ENCODE measurements at regions not wholly inside any gene's neighbourhood (a gene's known extent, or its start where the extent isn't known, plus 50 kb on each side); places are given as distances from the start of the nearest gene placed in this dataset.

GRCh38 chr2:5888126-5888525, 195.9 kb downstream of the SOX11 start:
- intact Hi-C loops (cut with DNase I) = no loop called here
- no peak for DNase-seq (ENCODE audit: low spot score in 2 of 2)
- no peaks in the 10 kb centered on the region for H3K36me3 ChIP-seq
- TF ChIP-seq CTCF (IDR thresholded peaks at IDR 0.05) = no peak
- H3K9me3 ChIP-seq = no peaks in the 10 kb centered on the region
- no peak overlapping the region for H3K27ac ChIP-seq
- no peaks in the 10 kb centered on the region for H3K27me3 ChIP-seq
- no peaks in the 10 kb centered on the region for H3K4me1 ChIP-seq
- no peak overlapping the region for H3K4me3 ChIP-seq

GRCh38 chr2:5889519-5889918, 197.3 kb downstream of the SOX11 start:
- Histone ChIP-seq H3K27ac (no peak overlapping the region), H3K4me1 (no peaks in the 10 kb centered on the region), H3K27me3 (no peaks in the 10 kb centered on the region), H3K36me3 (no peaks in the 10 kb centered on the region), H3K4me3 (no peak overlapping the region), H3K9me3 (no peaks in the 10 kb centered on the region)
- DNase-seq (ENCODE audit: low spot score in 2 of 2) = no peak
- TF ChIP-seq CTCF (IDR thresholded peaks at IDR 0.05) = no peak
- intact Hi-C loops (cut with DNase I) = no loop called here

- TF ChIP-seq CTCF (IDR thresholded peaks at IDR 0.05) = no peak
- H3K36me3 ChIP-seq = no peaks in the 10 kb centered on the region
- no peaks in the 10 kb centered on the region for H3K4me1 ChIP-seq
- no peak for DNase-seq (ENCODE audit: low spot score in 2 of 2)
- no peak overlapping the region for H3K27ac ChIP-seq
- no peaks in the 10 kb centered on the region for H3K27me3 ChIP-seq
- H3K9me3 ChIP-seq = no peaks in the 10 kb centered on the region
- H3K4me3 ChIP-seq = no peak overlapping the region
- intact Hi-C loops (cut with DNase I) = no loop called here
Observed at GRCh38 chr2:5894355-5894754, 202.2 kb downstream of the SOX11 start.

- Histone ChIP-seq H3K9me3 (no peaks in the 10 kb centered on the region), H3K27me3 (no peaks in the 10 kb centered on the region), H3K4me3 (no peak overlapping the region), H3K4me1 (no peaks in the 10 kb centered on the region), H3K36me3 (no peaks in the 10 kb centered on the region), H3K27ac (no peak overlapping the region)
- no peak for DNase-seq (ENCODE audit: low spot score in 2 of 2)
- intact Hi-C loops (cut with DNase I) = no loop called here
- TF ChIP-seq CTCF (IDR thresholded peaks at IDR 0.05) = no peak
Observed at GRCh38 chr2:5895284-5895683, 203.1 kb downstream of the SOX11 start.

- H3K4me1 ChIP-seq = no peaks in the 10 kb centered on the region
Observed at GRCh38 chr2:5897249-5897648, 205.1 kb downstream of the SOX11 start.

More at GRCh38 chr2:5897249-5897648, 205.1 kb downstream of the SOX11 start:
- Histone ChIP-seq H3K27ac (no peak overlapping the region), H3K4me3 (no peak overlapping the region), H3K9me3 (no peaks in the 10 kb centered on the region), H3K27me3 (no peaks in the 10 kb centered on the region), H3K36me3 (no peaks in the 10 kb centered on the region)
- intact Hi-C loops (cut with DNase I) = no loop called here
- no peak for DNase-seq (ENCODE audit: low spot score in 2 of 2)
- TF ChIP-seq CTCF (IDR thresholded peaks at IDR 0.05) = no peak
